Mesenchymal stem cell (in vitro differentiated cells and primary cell): ENCODE measurements at regions not wholly inside any gene's neighbourhood (a gene's known extent, or its start where the extent isn't known, plus 50 kb on each side); places are given as distances from the start of the nearest gene placed in this dataset.

Source experiments
- DNase-seq: peaks from one replicate; pipeline ENCODE4 v3.0.0-alpha.2; 2013
- H2AFZ ChIP-seq: one replicate; pipeline ENCODE4 v1.6.1; 2013; ENCODE audit warnings: low read depth, mild to moderate bottlenecking, control low read depth, inconsistent platforms, low read length, moderate library complexity
- H2AK5ac ChIP-seq: 2 replicates; pipeline ENCODE4 v1.6.1; 2013; ENCODE audit warnings: low read length, moderate library complexity, mild to moderate bottlenecking, inconsistent platforms; ENCODE audit not compliant: severe bottlenecking
- H2BK120ac ChIP-seq: one replicate; pipeline ENCODE4 v1.6.1; 2013; ENCODE audit warnings: low read depth, mild to moderate bottlenecking, inconsistent platforms, low read length, moderate library complexity
- H2BK12ac ChIP-seq, 2 experiments: one replicate each; pipeline ENCODE4 v1.6.1; 2013; ENCODE audit warnings: inconsistent platforms in 2 of 2, low read length in 2 of 2, mild to moderate bottlenecking in 2 of 2, moderate library complexity in 2 of 2, control low read depth in 1 of 2
- H2BK15ac ChIP-seq: one replicate; pipeline ENCODE4 v1.6.1; 2013; ENCODE audit warnings: mild to moderate bottlenecking, low read depth, inconsistent platforms; ENCODE audit not compliant: poor library complexity, severe bottlenecking
- H2BK5ac ChIP-seq: 2 replicates; pipeline ENCODE4 v1.6.1; 2013; ENCODE audit warnings: low read depth, mild to moderate bottlenecking, low read length, control low read depth, inconsistent platforms; ENCODE audit not compliant: poor library complexity, severe bottlenecking
- H3K14ac ChIP-seq, 2 experiments: one replicate each; pipeline ENCODE4 v1.6.1; 2013; ENCODE audit warnings: inconsistent platforms in 2 of 2, low read length in 2 of 2, control low read depth in 1 of 2, mild to moderate bottlenecking in 1 of 2, moderate library complexity in 1 of 2
- H3K18ac ChIP-seq, 2 experiments: one replicate each; pipeline ENCODE4 v1.6.1; 2013; ENCODE audit warnings: inconsistent platforms in 2 of 2, low read length in 2 of 2, control low read depth in 1 of 2, low read depth in 1 of 2, mild to moderate bottlenecking in 1 of 2
- H3K23ac ChIP-seq, 2 experiments: one replicate each; pipeline ENCODE4 v1.6.1; 2013; ENCODE audit warnings: inconsistent platforms in 2 of 2, low read length in 2 of 2, mild to moderate bottlenecking in 2 of 2, moderate library complexity in 2 of 2, control low read depth in 1 of 2
- H3K27ac ChIP-seq: 2 replicates; pipeline ENCODE4 v1.5.1; 2013; ENCODE audit warnings: mild to moderate bottlenecking, moderate library complexity, low read length, control low read depth, inconsistent platforms; ENCODE audit not compliant: poor library complexity, severe bottlenecking
- H3K27me3 ChIP-seq, 2 experiments: 2 replicates each; pipeline versions ENCODE4 v1.6.1 to v1.7.0; 2013; ENCODE audit warnings: low read length in 2 of 2, mild to moderate bottlenecking in 2 of 2, moderate library complexity in 2 of 2, control low read depth in 1 of 2, inconsistent platforms in 1 of 2; ENCODE audit not compliant: control insufficient read depth in 1 of 2, insufficient read depth in 1 of 2
- H3K36me3 ChIP-seq, 2 experiments: 2 replicates each; pipeline versions ENCODE4 v1.6.1 to v1.7.0; 2013; ENCODE audit warnings: low read length in 2 of 2, control low read depth in 1 of 2, inconsistent platforms in 1 of 2, low read depth in 1 of 2, mild to moderate bottlenecking in 1 of 2; ENCODE audit not compliant: insufficient read depth in 2 of 2, control insufficient read depth in 1 of 2
- H3K4ac ChIP-seq, 2 experiments: one replicate each; pipeline ENCODE4 v1.6.1; 2013; ENCODE audit warnings: inconsistent platforms in 2 of 2, low read length in 2 of 2, mild to moderate bottlenecking in 2 of 2, moderate library complexity in 2 of 2, control low read depth in 1 of 2, low read depth in 1 of 2
- H3K4me1 ChIP-seq: 2 replicates; pipeline ENCODE4 v1.6.1; 2013; ENCODE audit warnings: low read depth, low read length, control low read depth; ENCODE audit not compliant: control insufficient read depth, insufficient read depth
- H3K4me2 ChIP-seq: 2 replicates; pipeline ENCODE4 v1.6.1; 2013; ENCODE audit warnings: low read length, mild to moderate bottlenecking, inconsistent platforms; ENCODE audit not compliant: poor library complexity, severe bottlenecking
- H3K4me3 ChIP-seq, 2 experiments: 2 replicates each; pipeline versions ENCODE4 v1.5.1 to v1.7.0; 2013; ENCODE audit warnings: low read length in 2 of 2, mild to moderate bottlenecking in 2 of 2, control low read depth in 1 of 2, low read depth in 1 of 2; ENCODE audit not compliant: insufficient read depth in 1 of 2
- H3K79me1 ChIP-seq: replicated peaks from 2 replicates; pipeline ENCODE4 v1.6.1; 2013; ENCODE audit warnings: mild to moderate bottlenecking, control low read depth, low read length, inconsistent platforms; ENCODE audit not compliant: poor library complexity, severe bottlenecking
- H3K9ac ChIP-seq: 2 replicates; pipeline ENCODE4 v1.7.0; 2013; ENCODE audit warnings: mild to moderate bottlenecking, low read length, moderate library complexity
- H3K9me3 ChIP-seq: 2 replicates; pipeline ENCODE4 v1.7.0; 2013; ENCODE audit warnings: mild to moderate bottlenecking, low read length; ENCODE audit not compliant: control insufficient read depth
- H4K8ac ChIP-seq: one replicate; pipeline ENCODE4 v1.6.1; 2013; ENCODE audit warnings: inconsistent platforms, mild to moderate bottlenecking, low read length, moderate library complexity
- H4K91ac ChIP-seq: one replicate; pipeline ENCODE4 v1.6.1; 2013; ENCODE audit warnings: mild to moderate bottlenecking, low read length, inconsistent platforms
- WGBS: methylation state at CpG from one replicate; pipeline ENCODE4 v1.1.7; 2013; ENCODE audit warnings: mixed read lengths; 5-methylcytosine and 5-hydroxymethylcytosine counted together

- Histone ChIP-seq H3K27me3 (no peaks in the 10 kb centered on the region), H2BK120ac (no peak overlapping the region), H3K23ac (no peak overlapping the region), H3K36me3 (no peaks in the 10 kb centered on the region), H3K4ac (no peak overlapping the region), H3K4me3 (no peak overlapping the region), H4K8ac (no peak overlapping the region), H2AK5ac (no peak overlapping the region), H3K4me1 (no peaks in the 10 kb centered on the region), H3K79me1 (no peaks in the 10 kb centered on the region), H2BK5ac (no peak overlapping the region), H2BK12ac (no peak overlapping the region), H3K18ac (no peak overlapping the region), H3K9me3 (peaks cover 3% of the 10 kb centered on the region), H3K4me2 (no peak overlapping the region), H4K91ac (no peak overlapping the region), H3K27ac (no peak overlapping the region), H2BK15ac (no peak overlapping the region), H2AFZ (no peak overlapping the region), H3K14ac (no peak overlapping the region), H3K9ac (no peak overlapping the region)
- WGBS: 94% methylated on average over 2 of the region's 3 CpGs
- DNase-seq: no peak
Measured at GRCh38 chr5:143658956-143659355, 153.0 kb upstream of the HMHB1 start.

- H2AFZ ChIP-seq: no peak overlapping the region
- WGBS: 64% methylated on average over 2 of the region's 3 CpGs
Measured at GRCh38 chr5:143657647-143658285, 154.2 kb upstream of the HMHB1 start.

GRCh38 chr5:143653766-143654282 lies 158.1 kb upstream of the HMHB1 start:
- H2AK5ac ChIP-seq: no peak overlapping the region
- WGBS: 96% methylated on average over 1 of the region's 4 CpGs

More at GRCh38 chr5:143657647-143658285, 154.2 kb upstream of the HMHB1 start:
- Histone ChIP-seq H3K27ac (no peak overlapping the region), H3K4ac (no peak overlapping the region), H2AK5ac (no peak overlapping the region), H2BK120ac (no peak overlapping the region), H3K4me2 (no peak overlapping the region), H4K91ac (no peak overlapping the region), H4K8ac (no peak overlapping the region), H2BK12ac (no peak overlapping the region), H3K27me3 (no peaks in the 10 kb centered on the region), H3K4me1 (no peaks in the 10 kb centered on the region), H2BK5ac (no peak overlapping the region), H3K36me3 (no peaks in the 10 kb centered on the region), H3K4me3 (no peak overlapping the region), H3K23ac (no peak overlapping the region), H3K18ac (no peak overlapping the region), H3K9me3 (peaks cover 4% of the 10 kb centered on the region), H2BK15ac (no peak overlapping the region), H3K9ac (no peak overlapping the region), H3K79me1 (no peaks in the 10 kb centered on the region), H3K14ac (no peak overlapping the region)
- DNase-seq: no peak

GRCh38 chr5:143653256-143653655 lies 158.7 kb upstream of the HMHB1 start:
- 87% methylated on average over 2 of the region's 2 CpGs for WGBS
- H3K79me1 ChIP-seq: no peaks in the 10 kb centered on the region

More at GRCh38 chr5:143653766-143654282, 158.1 kb upstream of the HMHB1 start:
- Histone ChIP-seq H3K27me3 (no peaks in the 10 kb centered on the region), H3K4me3 (no peak overlapping the region), H3K4ac (no peak overlapping the region), H3K36me3 (no peaks in the 10 kb centered on the region), H3K18ac (no peak overlapping the region), H2BK120ac (no peak overlapping the region), H2BK15ac (no peak overlapping the region), H3K79me1 (no peaks in the 10 kb centered on the region), H2BK5ac (no peak overlapping the region), H3K27ac (no peak overlapping the region), H3K9ac (no peak overlapping the region), H3K23ac (no peak overlapping the region), H3K4me1 (no peaks in the 10 kb centered on the region), H4K91ac (no peak overlapping the region), H2AFZ (no peak overlapping the region), H4K8ac (no peak overlapping the region), H3K14ac (no peak overlapping the region), H3K9me3 (peaks cover 4% of the 10 kb centered on the region), H3K4me2 (no peak overlapping the region), H2BK12ac (no peak overlapping the region)
- no peak for DNase-seq

More at GRCh38 chr5:143653256-143653655, 158.7 kb upstream of the HMHB1 start:
- Histone ChIP-seq H2BK120ac (no peak overlapping the region), H3K4me1 (no peaks in the 10 kb centered on the region), H3K4me2 (no peak overlapping the region), H3K14ac (no peak overlapping the region), H2BK12ac (no peak overlapping the region), H3K9ac (no peak overlapping the region), H3K27me3 (no peaks in the 10 kb centered on the region), H2BK5ac (no peak overlapping the region), H2AK5ac (no peak overlapping the region), H3K4me3 (no peak overlapping the region), H2AFZ (no peak overlapping the region), H3K23ac (no peak overlapping the region), H3K18ac (no peak overlapping the region), H2BK15ac (no peak overlapping the region), H3K9me3 (peaks cover 4% of the 10 kb centered on the region), H4K8ac (no peak overlapping the region), H4K91ac (no peak overlapping the region), H3K36me3 (no peaks in the 10 kb centered on the region), H3K27ac (no peak overlapping the region), H3K4ac (no peak overlapping the region)
- DNase-seq: no peak
